ENCODE measurements at regions not wholly inside any gene's neighbourhood (a gene's known extent, or its start where the extent isn't known, plus 50 kb on each side); places are given as distances from the start of the nearest gene placed in this dataset.

GRCh38 chr2:78928502-78928901 is 97.0 kb upstream of the REG3G start:
- no peaks in the 10 kb centered on the region for H3K79me2 ChIP-seq (ENCODE audit: control insufficient read depth, insufficient read depth, low read length)
- no CpG with 5 or more reads among the region's 1 CpG for WGBS (ENCODE audit: extremely low coverage, insufficient coverage, low lambda C conversion rate)
- no peak overlapping the region for H4K8ac ChIP-seq (ENCODE audit: low read depth, low read length)
- no peaks in the 10 kb centered on the region for H3K27me3 ChIP-seq (ENCODE audit: insufficient read depth, low read length, poor library complexity)
- H3K23ac ChIP-seq (ENCODE audit: low read length), result no peak overlapping the region
- no peak overlapping the region for H3K4ac ChIP-seq (ENCODE audit: low read depth, low read length)
- H3K18ac ChIP-seq (ENCODE audit: low read length), result no peak overlapping the region
- no peak overlapping the region for H3K56ac ChIP-seq (ENCODE audit: low read length)
- H3K9ac ChIP-seq (ENCODE audit: low read length), result no peak overlapping the region
- H3K4me1 ChIP-seq (ENCODE audit: control insufficient read depth, low read depth, low read length), result no peaks in the 10 kb centered on the region
- no peak overlapping the region for H2BK120ac ChIP-seq (ENCODE audit: low read depth, low read length)
- no peak overlapping the region for H4K5ac ChIP-seq (ENCODE audit: low read length)
- H2BK15ac ChIP-seq (replicated peaks; ENCODE audit: low read depth), result no peak overlapping the region
- H2AK5ac ChIP-seq (ENCODE audit: low read length), result no peak overlapping the region
- no peak for DNase-seq
- no peak overlapping the region for H3K4me3 ChIP-seq (ENCODE audit: low read length)
- H3K27ac ChIP-seq (ENCODE audit: low read depth, low read length), result no peak overlapping the region
- no peaks in the 10 kb centered on the region for H3K36me3 ChIP-seq (ENCODE audit: control insufficient read depth, insufficient read depth, low read length)
- H3K79me1 ChIP-seq (ENCODE audit: low read length), result no peaks in the 10 kb centered on the region
- no peak overlapping the region for H3K4me2 ChIP-seq (ENCODE audit: low read length)
- no peak overlapping the region for H2BK5ac ChIP-seq (ENCODE audit: low read length)

GRCh38 chr2:78940998-78941397 is 84.5 kb upstream of the REG3G start:
- Histone ChIP-seq H4K5ac (ENCODE audit: low read length) (no peak overlapping the region), H3K4me3 (ENCODE audit: low read length) (no peak overlapping the region), H2BK5ac (ENCODE audit: low read length) (no peak overlapping the region), H3K23ac (ENCODE audit: low read length) (no peak overlapping the region), H3K27me3 (ENCODE audit: insufficient read depth, low read length, poor library complexity) (no peaks in the 10 kb centered on the region), H3K27ac (ENCODE audit: low read depth, low read length) (no peak overlapping the region), H3K4me1 (ENCODE audit: control insufficient read depth, low read depth, low read length) (no peaks in the 10 kb centered on the region), H2BK120ac (ENCODE audit: low read depth, low read length) (no peak overlapping the region), H3K79me1 (ENCODE audit: low read length) (no peaks in the 10 kb centered on the region), H3K9ac (ENCODE audit: low read length) (no peak overlapping the region), H3K4me2 (ENCODE audit: low read length) (no peak overlapping the region), H3K56ac (ENCODE audit: low read length) (peak overlapping the region; percentile 26), H2BK15ac (replicated peaks; ENCODE audit: low read depth) (no peak overlapping the region), H3K36me3 (ENCODE audit: control insufficient read depth, insufficient read depth, low read length) (no peaks in the 10 kb centered on the region), H3K18ac (ENCODE audit: low read length) (no peak overlapping the region), H3K79me2 (ENCODE audit: control insufficient read depth, insufficient read depth, low read length) (no peaks in the 10 kb centered on the region), H3K4ac (ENCODE audit: low read depth, low read length) (no peak overlapping the region), H4K8ac (ENCODE audit: low read depth, low read length) (no peak overlapping the region), H2AK5ac (ENCODE audit: low read length) (no peak overlapping the region)
- WGBS (ENCODE audit: extremely low coverage, insufficient coverage, low lambda C conversion rate), result no CpG with 5 or more reads among the region's 6 CpGs
- peak; percentile 65 for DNase-seq

GRCh38 chr2:78941751-78942150 is 83.8 kb upstream of the REG3G start:
- H3K79me1 ChIP-seq (ENCODE audit: low read length), result no peaks in the 10 kb centered on the region
- no peak overlapping the region for H3K27ac ChIP-seq (ENCODE audit: low read depth, low read length)
- H2BK15ac ChIP-seq (replicated peaks; ENCODE audit: low read depth), result no peak overlapping the region
- no peak overlapping the region for H3K4me2 ChIP-seq (ENCODE audit: low read length)
- no peaks in the 10 kb centered on the region for H3K79me2 ChIP-seq (ENCODE audit: control insufficient read depth, insufficient read depth, low read length)
- H4K8ac ChIP-seq (ENCODE audit: low read depth, low read length), result no peak overlapping the region
- no peak overlapping the region for H3K18ac ChIP-seq (ENCODE audit: low read length)
- WGBS (ENCODE audit: extremely low coverage, insufficient coverage, low lambda C conversion rate), result no CpG with 5 or more reads among the region's 2 CpGs
- H4K5ac ChIP-seq (ENCODE audit: low read length), result no peak overlapping the region
- H3K4ac ChIP-seq (ENCODE audit: low read depth, low read length), result no peak overlapping the region
- H3K9ac ChIP-seq (ENCODE audit: low read length), result no peak overlapping the region
- H2BK5ac ChIP-seq (ENCODE audit: low read length), result no peak overlapping the region
- H2BK120ac ChIP-seq (ENCODE audit: low read depth, low read length), result no peak overlapping the region
- H2AK5ac ChIP-seq (ENCODE audit: low read length), result no peak overlapping the region
- H3K4me3 ChIP-seq (ENCODE audit: low read length), result no peak overlapping the region
- no peaks in the 10 kb centered on the region for H3K36me3 ChIP-seq (ENCODE audit: control insufficient read depth, insufficient read depth, low read length)
- no peaks in the 10 kb centered on the region for H3K4me1 ChIP-seq (ENCODE audit: control insufficient read depth, low read depth, low read length)
- H3K27me3 ChIP-seq (ENCODE audit: insufficient read depth, low read length, poor library complexity), result no peaks in the 10 kb centered on the region
- no peak overlapping the region for H3K23ac ChIP-seq (ENCODE audit: low read length)
- DNase-seq, result no peak
- H3K56ac ChIP-seq (ENCODE audit: low read length), result no peak overlapping the region

- no peak overlapping the region for H4K5ac ChIP-seq (ENCODE audit: low read length)
- no peak overlapping the region for H4K8ac ChIP-seq (ENCODE audit: low read depth, low read length)
- H2AK5ac ChIP-seq (ENCODE audit: low read length), result no peak overlapping the region
- no peak overlapping the region for H3K23ac ChIP-seq (ENCODE audit: low read length)
- no peak overlapping the region for H3K4ac ChIP-seq (ENCODE audit: low read depth, low read length)
- H3K36me3 ChIP-seq (ENCODE audit: control insufficient read depth, insufficient read depth, low read length), result no peaks in the 10 kb centered on the region
- no peak overlapping the region for H3K4me3 ChIP-seq (ENCODE audit: low read length)
- H3K56ac ChIP-seq (ENCODE audit: low read length), result no peak overlapping the region
- no CpG with 5 or more reads among the region's 2 CpGs for WGBS (ENCODE audit: extremely low coverage, insufficient coverage, low lambda C conversion rate)
- H3K79me2 ChIP-seq (ENCODE audit: control insufficient read depth, insufficient read depth, low read length), result no peaks in the 10 kb centered on the region
- H3K18ac ChIP-seq (ENCODE audit: low read length), result no peak overlapping the region
- no peak for DNase-seq
- no peak overlapping the region for H3K4me2 ChIP-seq (ENCODE audit: low read length)
- no peak overlapping the region for H3K9ac ChIP-seq (ENCODE audit: low read length)
- no peak overlapping the region for H2BK5ac ChIP-seq (ENCODE audit: low read length)
- H3K79me1 ChIP-seq (ENCODE audit: low read length), result no peaks in the 10 kb centered on the region
- H3K27me3 ChIP-seq (ENCODE audit: insufficient read depth, low read length, poor library complexity), result no peaks in the 10 kb centered on the region
- no peak overlapping the region for H2BK120ac ChIP-seq (ENCODE audit: low read depth, low read length)
- no peak overlapping the region for H2BK15ac ChIP-seq (replicated peaks; ENCODE audit: low read depth)
- H3K27ac ChIP-seq (ENCODE audit: low read depth, low read length), result no peak overlapping the region
- no peaks in the 10 kb centered on the region for H3K4me1 ChIP-seq (ENCODE audit: control insufficient read depth, low read depth, low read length)
These were observed 61.6 kb upstream of the REG3G start for GRCh38 chr2:78963881-78964280.

- Histone ChIP-seq H3K79me1 (ENCODE audit: low read length) (no peaks in the 10 kb centered on the region), H3K27ac (ENCODE audit: low read depth, low read length) (no peak overlapping the region), H3K36me3 (ENCODE audit: control insufficient read depth, insufficient read depth, low read length) (no peaks in the 10 kb centered on the region), H3K18ac (ENCODE audit: low read length) (no peak overlapping the region), H3K27me3 (ENCODE audit: insufficient read depth, low read length, poor library complexity) (no peaks in the 10 kb centered on the region), H2BK15ac (replicated peaks; ENCODE audit: low read depth) (no peak overlapping the region), H3K4ac (ENCODE audit: low read depth, low read length) (no peak overlapping the region), H3K4me3 (ENCODE audit: low read length) (no peak overlapping the region), H2BK5ac (ENCODE audit: low read length) (no peak overlapping the region), H4K8ac (ENCODE audit: low read depth, low read length) (no peak overlapping the region), H3K9ac (ENCODE audit: low read length) (no peak overlapping the region), H3K56ac (ENCODE audit: low read length) (no peak overlapping the region), H3K79me2 (ENCODE audit: control insufficient read depth, insufficient read depth, low read length) (no peaks in the 10 kb centered on the region), H3K4me1 (ENCODE audit: control insufficient read depth, low read depth, low read length) (no peaks in the 10 kb centered on the region), H3K23ac (ENCODE audit: low read length) (no peak overlapping the region), H4K5ac (ENCODE audit: low read length) (no peak overlapping the region), H2BK120ac (ENCODE audit: low read depth, low read length) (no peak overlapping the region), H2AK5ac (ENCODE audit: low read length) (no peak overlapping the region), H3K4me2 (ENCODE audit: low read length) (no peak overlapping the region)
- WGBS (ENCODE audit: extremely low coverage, insufficient coverage, low lambda C conversion rate), result no CpG with 5 or more reads among the region's 4 CpGs
- no peak for DNase-seq
These were observed 58.2 kb upstream of the REG3G start for GRCh38 chr2:78967294-78967693.

GRCh38 chr2:78973630-78974029 is 51.9 kb upstream of the REG3G start:
- no peak overlapping the region for H3K23ac ChIP-seq (ENCODE audit: low read length)
- H3K4me3 ChIP-seq (ENCODE audit: low read length), result no peak overlapping the region
- no peak overlapping the region for H4K8ac ChIP-seq (ENCODE audit: low read depth, low read length)
- WGBS (ENCODE audit: extremely low coverage, insufficient coverage, low lambda C conversion rate), result no CpG with 5 or more reads among the region's 3 CpGs
- no peak overlapping the region for H3K4ac ChIP-seq (ENCODE audit: low read depth, low read length)
- no peak overlapping the region for H3K4me2 ChIP-seq (ENCODE audit: low read length)
- H4K5ac ChIP-seq (ENCODE audit: low read length), result no peak overlapping the region
- no peak for DNase-seq
- H3K79me2 ChIP-seq (ENCODE audit: control insufficient read depth, insufficient read depth, low read length), result no peaks in the 10 kb centered on the region
- no peak overlapping the region for H2BK5ac ChIP-seq (ENCODE audit: low read length)
- H3K27me3 ChIP-seq (ENCODE audit: insufficient read depth, low read length, poor library complexity), result no peaks in the 10 kb centered on the region
- no peak overlapping the region for H2BK15ac ChIP-seq (replicated peaks; ENCODE audit: low read depth)
- H3K56ac ChIP-seq (ENCODE audit: low read length), result no peak overlapping the region
- no peaks in the 10 kb centered on the region for H3K79me1 ChIP-seq (ENCODE audit: low read length)
- H3K27ac ChIP-seq (ENCODE audit: low read depth, low read length), result no peak overlapping the region
- H2AK5ac ChIP-seq (ENCODE audit: low read length), result no peak overlapping the region
- no peak overlapping the region for H3K18ac ChIP-seq (ENCODE audit: low read length)
- no peak overlapping the region for H3K9ac ChIP-seq (ENCODE audit: low read length)
- H3K36me3 ChIP-seq (ENCODE audit: control insufficient read depth, insufficient read depth, low read length), result no peaks in the 10 kb centered on the region
- H2BK120ac ChIP-seq (ENCODE audit: low read depth, low read length), result no peak overlapping the region
- H3K4me1 ChIP-seq (ENCODE audit: control insufficient read depth, low read depth, low read length), result no peaks in the 10 kb centered on the region
